HEK293 (cell line): ENCODE measurements at regions not wholly inside any gene's neighbourhood (a gene's known extent, or its start where the extent isn't known, plus 50 kb on each side); places are given as distances from the start of the nearest gene placed in this dataset.
A peak's percentile ranks its signal among the peaks of the same experiment; 100 is the strongest.

Source experiments
- MYNN ChIP-seq: fragments of 450-650 bp; formaldehyde crosslinking; IDR thresholded peaks from 2 replicates; pipeline ENCODE4 v1.5.1; 2016; ENCODE audit warnings: missing biosample characterization, missing genetic modification characterization, borderline replicate concordance
- ZNF670 ChIP-seq: fragments of 450-650 bp; formaldehyde crosslinking; IDR thresholded peaks from 2 replicates; pipeline ENCODE4 v1.5.1; 2016; ENCODE audit warnings: missing biosample characterization, missing genetic modification characterization, low read depth
- TF ChIP-seq, protein P1 (sequence below): fragments of 450-650 bp; formaldehyde crosslinking; IDR thresholded peaks from 2 replicates; pipeline ENCODE4 v1.5.1; 2016; ENCODE audit warnings: missing biosample characterization, missing genetic modification characterization

- no peak for TF ChIP-seq ZNF670 (tag by site-specific recombination)
- no peak for TF ChIP-seq MYNN (tag by site-specific recombination)
- TF ChIP-seq, protein P1, sequence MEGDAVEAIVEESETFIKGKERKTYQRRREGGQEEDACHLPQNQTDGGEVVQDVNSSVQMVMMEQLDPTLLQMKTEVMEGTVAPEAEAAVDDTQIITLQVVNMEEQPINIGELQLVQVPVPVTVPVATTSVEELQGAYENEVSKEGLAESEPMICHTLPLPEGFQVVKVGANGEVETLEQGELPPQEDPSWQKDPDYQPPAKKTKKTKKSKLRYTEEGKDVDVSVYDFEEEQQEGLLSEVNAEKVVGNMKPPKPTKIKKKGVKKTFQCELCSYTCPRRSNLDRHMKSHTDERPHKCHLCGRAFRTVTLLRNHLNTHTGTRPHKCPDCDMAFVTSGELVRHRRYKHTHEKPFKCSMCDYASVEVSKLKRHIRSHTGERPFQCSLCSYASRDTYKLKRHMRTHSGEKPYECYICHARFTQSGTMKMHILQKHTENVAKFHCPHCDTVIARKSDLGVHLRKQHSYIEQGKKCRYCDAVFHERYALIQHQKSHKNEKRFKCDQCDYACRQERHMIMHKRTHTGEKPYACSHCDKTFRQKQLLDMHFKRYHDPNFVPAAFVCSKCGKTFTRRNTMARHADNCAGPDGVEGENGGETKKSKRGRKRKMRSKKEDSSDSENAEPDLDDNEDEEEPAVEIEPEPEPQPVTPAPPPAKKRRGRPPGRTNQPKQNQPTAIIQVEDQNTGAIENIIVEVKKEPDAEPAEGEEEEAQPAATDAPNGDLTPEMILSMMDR: 0 out of 2 replicates have a peak, but pooled peaks have one; percentile 13
Observed at GRCh38 chr4:180449395-180449956, 1793.7 kb upstream of the TENM3 start.
